ENCODE measurements at regions not wholly inside any gene's neighbourhood (a gene's known extent, or its start where the extent isn't known, plus 50 kb on each side); places are given as distances from the start of the nearest gene placed in this dataset.
A peak's percentile ranks its signal among the peaks of the same experiment; 100 is the strongest.

- no peaks in the 10 kb centered on the region for H3K9me2 ChIP-seq (ENCODE audit: insufficient read depth)
- H3F3A ChIP-seq (ENCODE audit: insufficient read depth) = no peaks in the 10 kb centered on the region
- WGBS, 2 experiments (ENCODE audit: low coverage in 1 of 2, low lambda C conversion rate in 2 of 2, missing lambda C conversion rate in 2 of 2) = 33 to 35% methylated on average over 2 of the region's 2 CpGs
- no peaks in the 10 kb centered on the region for H3K27me3 ChIP-seq (replicated peaks; ENCODE audit: insufficient read depth)
- TF ChIP-seq EZH2phosphoT487 (IDR thresholded peaks at IDR 0.05; ENCODE audit: insufficient read depth, low read depth) = no peak
- TF ChIP-seq EZH2 (IDR thresholded peaks at IDR 0.05; ENCODE audit: insufficient read depth, poor library complexity, severe bottlenecking) = no peak
- in situ Hi-C loops (cut with MboI) = no loop called here
- no peaks in the 10 kb centered on the region for H3K36me3 ChIP-seq (ENCODE audit: low read depth)
- no peaks in the 10 kb centered on the region for H3K79me2 ChIP-seq (ENCODE audit: insufficient read depth)
- H3K27ac ChIP-seq = no peak overlapping the region
- no peak overlapping the region for H3K4me2 ChIP-seq (ENCODE audit: unreplicated experiment)
- H4K20me1 ChIP-seq (ENCODE audit: insufficient read depth) = no peaks in the 10 kb centered on the region
- H3K4me1 ChIP-seq (ENCODE audit: insufficient read depth) = no peaks in the 10 kb centered on the region
- H3K4me3 ChIP-seq = no peak overlapping the region
- no peaks in the 10 kb centered on the region for H3K9me3 ChIP-seq (ENCODE audit: low read depth)
- DNase-seq = no peak
- no peak overlapping the region for H2AFZ ChIP-seq
- H3K9ac ChIP-seq = no peak overlapping the region
These were observed 776.4 kb downstream of the KCTD16 start for GRCh38 chr5:144947023-144947422.

GRCh38 chr5:144945503-144945902, 774.8 kb downstream of the KCTD16 start:
- Histone ChIP-seq H3K4me2 (ENCODE audit: unreplicated experiment) (no peak overlapping the region), H3F3A (ENCODE audit: insufficient read depth) (no peaks in the 10 kb centered on the region), H3K27ac (no peak overlapping the region), H3K9ac (no peak overlapping the region), H3K27me3 (replicated peaks; ENCODE audit: insufficient read depth) (no peaks in the 10 kb centered on the region), H3K36me3 (ENCODE audit: low read depth) (no peaks in the 10 kb centered on the region), H3K9me3 (ENCODE audit: low read depth) (no peaks in the 10 kb centered on the region), H3K9me2 (ENCODE audit: insufficient read depth) (no peaks in the 10 kb centered on the region), H3K4me3 (no peak overlapping the region), H4K20me1 (ENCODE audit: insufficient read depth) (no peaks in the 10 kb centered on the region), H2AFZ (no peak overlapping the region), H3K79me2 (ENCODE audit: insufficient read depth) (no peaks in the 10 kb centered on the region), H3K4me1 (ENCODE audit: insufficient read depth) (no peaks in the 10 kb centered on the region)
- WGBS, 2 experiments (ENCODE audit: low coverage in 1 of 2, low lambda C conversion rate in 2 of 2, missing lambda C conversion rate in 2 of 2) = 14 to 24% methylated on average over 2 of the region's 2 CpGs
- no peak for DNase-seq
- in situ Hi-C loops (cut with MboI) = no loop called here
- TF ChIP-seq EZH2 (IDR thresholded peaks at IDR 0.05; ENCODE audit: insufficient read depth, poor library complexity, severe bottlenecking) = no peak
- no peak for TF ChIP-seq EZH2phosphoT487 (IDR thresholded peaks at IDR 0.05; ENCODE audit: insufficient read depth, low read depth)

GRCh38 chr5:144944936-144945335, 774.3 kb downstream of the KCTD16 start:
- no peak overlapping the region for H3K4me3 ChIP-seq
- H3K9me2 ChIP-seq (ENCODE audit: insufficient read depth) = no peaks in the 10 kb centered on the region
- no peak for DNase-seq
- no peaks in the 10 kb centered on the region for H3K36me3 ChIP-seq (ENCODE audit: low read depth)
- H3K4me2 ChIP-seq (ENCODE audit: unreplicated experiment) = no peak overlapping the region
- H3K9me3 ChIP-seq (ENCODE audit: low read depth) = no peaks in the 10 kb centered on the region
- in situ Hi-C loops (cut with MboI) = no loop called here
- TF ChIP-seq EZH2phosphoT487 (IDR thresholded peaks at IDR 0.05; ENCODE audit: insufficient read depth, low read depth) (no peak), EZH2 (IDR thresholded peaks at IDR 0.05; ENCODE audit: insufficient read depth, poor library complexity, severe bottlenecking) (no peak)
- H3K79me2 ChIP-seq (ENCODE audit: insufficient read depth) = no peaks in the 10 kb centered on the region
- H3K27ac ChIP-seq = no peak overlapping the region
- H2AFZ ChIP-seq = 0 out of 2 replicates have a peak overlapping the region, but pooled peaks have one; percentile 20
- H4K20me1 ChIP-seq (ENCODE audit: insufficient read depth) = no peaks in the 10 kb centered on the region
- H3F3A ChIP-seq (ENCODE audit: insufficient read depth) = no peaks in the 10 kb centered on the region
- no peak overlapping the region for H3K9ac ChIP-seq
- WGBS, 2 experiments (ENCODE audit: low coverage in 1 of 2, low lambda C conversion rate in 2 of 2, missing lambda C conversion rate in 2 of 2) = 3% methylated on average over 4 of the region's 4 CpGs
- no peaks in the 10 kb centered on the region for H3K27me3 ChIP-seq (replicated peaks; ENCODE audit: insufficient read depth)
- H3K4me1 ChIP-seq (ENCODE audit: insufficient read depth) = no peaks in the 10 kb centered on the region

- Histone ChIP-seq H3K4me2 (ENCODE audit: unreplicated experiment) (no peak overlapping the region), H3K4me1 (ENCODE audit: insufficient read depth) (no peaks in the 10 kb centered on the region), H2AFZ (no peak overlapping the region), H3K36me3 (ENCODE audit: low read depth) (no peaks in the 10 kb centered on the region), H3K9me3 (ENCODE audit: low read depth) (no peaks in the 10 kb centered on the region), H3K9me2 (ENCODE audit: insufficient read depth) (no peaks in the 10 kb centered on the region), H4K20me1 (ENCODE audit: insufficient read depth) (no peaks in the 10 kb centered on the region), H3K79me2 (ENCODE audit: insufficient read depth) (no peaks in the 10 kb centered on the region), H3F3A (ENCODE audit: insufficient read depth) (no peaks in the 10 kb centered on the region), H3K27ac (no peak overlapping the region), H3K27me3 (replicated peaks; ENCODE audit: insufficient read depth) (no peaks in the 10 kb centered on the region), H3K4me3 (no peak overlapping the region), H3K9ac (no peak overlapping the region)
- TF ChIP-seq EZH2 (IDR thresholded peaks at IDR 0.05; ENCODE audit: insufficient read depth, poor library complexity, severe bottlenecking) (no peak), EZH2phosphoT487 (IDR thresholded peaks at IDR 0.05; ENCODE audit: insufficient read depth, low read depth) (no peak)
- in situ Hi-C loops (cut with MboI) = no loop called here
- DNase-seq = no peak
These were observed 770.3 kb downstream of the KCTD16 start for GRCh38 chr5:144941004-144941403.

- Histone ChIP-seq H3K79me2 (ENCODE audit: insufficient read depth) (no peaks in the 10 kb centered on the region), H3K9me3 (ENCODE audit: low read depth) (no peaks in the 10 kb centered on the region), H3K27ac (no peak overlapping the region), H3K4me2 (ENCODE audit: unreplicated experiment) (no peak overlapping the region), H3K4me1 (ENCODE audit: insufficient read depth) (no peaks in the 10 kb centered on the region), H3K27me3 (replicated peaks; ENCODE audit: insufficient read depth) (no peaks in the 10 kb centered on the region), H3K9ac (no peak overlapping the region), H3K36me3 (ENCODE audit: low read depth) (no peaks in the 10 kb centered on the region), H2AFZ (no peak overlapping the region), H3F3A (ENCODE audit: insufficient read depth) (no peaks in the 10 kb centered on the region), H3K4me3 (no peak overlapping the region), H3K9me2 (ENCODE audit: insufficient read depth) (no peaks in the 10 kb centered on the region), H4K20me1 (ENCODE audit: insufficient read depth) (no peaks in the 10 kb centered on the region)
- in situ Hi-C loops (cut with MboI) = no loop called here
- 13 to 32% methylated on average over 1 of the region's 1 CpG for WGBS, 2 experiments (ENCODE audit: low coverage in 1 of 2, low lambda C conversion rate in 2 of 2, missing lambda C conversion rate in 2 of 2)
- DNase-seq = no peak
- no peak for TF ChIP-seq EZH2phosphoT487 (IDR thresholded peaks at IDR 0.05; ENCODE audit: insufficient read depth, low read depth)
- no peak for TF ChIP-seq EZH2 (IDR thresholded peaks at IDR 0.05; ENCODE audit: insufficient read depth, poor library complexity, severe bottlenecking)
These were observed 747.7 kb downstream of the KCTD16 start for GRCh38 chr5:144918371-144918770.
